OCI-LY7 (cell line): ENCODE measurements at regions not wholly inside any gene's neighbourhood (a gene's known extent, or its start where the extent isn't known, plus 50 kb on each side); places are given as distances from the start of the nearest gene placed in this dataset.

Source experiments
- BruUV-seq: library from RNA; stranded (reverse); fragments of 400-500 nt; replicated peaks from 2 replicates; lab custom pipeline; 2021; lab: Mats Ljungman, UMichigan
- CTCF ChIA-PET: fragments of 300-600 bp; sonication (Branson Sonifier 250); formaldehyde crosslinking; loops from one replicate; lab custom pipeline; 2022; ENCODE audit warnings: antibody characterized with exemption; ENCODE audit not compliant: unreplicated experiment; lab: Charles Lee
- POLR2A ChIA-PET: fragments of 300-600 bp; sonication (Branson Sonifier 250); formaldehyde crosslinking; loops from one replicate; lab custom pipeline; 2022; ENCODE audit warnings: antibody characterized with exemption; lab: Charles Lee
- DNase-seq: peaks from one replicate; pipeline ENCODE4 v3.0.0-alpha.2; 2015; ENCODE audit warnings: low spot score
- H2AFZ ChIP-seq: fragments of 200-600 bp; sonication (generic), shearing (Covaris generic); 2 replicates; pipeline ENCODE4 v1.6.1; 2014; ENCODE audit warnings: mild to moderate bottlenecking, antibody characterized with exemption, low read length, moderate library complexity
- H3K27ac ChIP-seq: fragments of 200-600 bp; sonication (generic); 2 replicates; pipeline ENCODE4 v1.5.1; 2014; ENCODE audit warnings: mixed run types, low read depth, mild to moderate bottlenecking, moderate library complexity, low read length, inconsistent platforms; ENCODE audit not compliant: poor library complexity, severe bottlenecking
- H3K36me3 ChIP-seq: fragments of 200-600 bp; sonication (generic); 2 replicates; pipeline ENCODE4 v1.6.1; 2014; ENCODE audit warnings: mild to moderate bottlenecking, antibody characterized with exemption, low read length, moderate library complexity, mixed read lengths; ENCODE audit not compliant: insufficient read depth
- H3K4me1 ChIP-seq: fragments of 200-600 bp; sonication (generic); 2 replicates; pipeline ENCODE4 v1.5.1; 2014; ENCODE audit warnings: mild to moderate bottlenecking, low read length; ENCODE audit not compliant: insufficient read depth, poor library complexity, severe bottlenecking
- H3K4me2 ChIP-seq: fragments of 200-600 bp; sonication (generic); 2 replicates; pipeline ENCODE4 v1.6.1; 2014; ENCODE audit warnings: mild to moderate bottlenecking, low read length
- H3K4me3 ChIP-seq: fragments of 200-600 bp; sonication (generic); 2 replicates; pipeline ENCODE4 v1.5.1; 2014; ENCODE audit warnings: mild to moderate bottlenecking, low read depth, low read length; ENCODE audit not compliant: poor library complexity, severe bottlenecking
- H3K79me2 ChIP-seq: fragments of 200-600 bp; sonication (generic); 2 replicates; pipeline ENCODE4 v1.6.1; 2016; ENCODE audit warnings: low read depth, mild to moderate bottlenecking, low read length, moderate library complexity, mixed read lengths; ENCODE audit not compliant: insufficient read depth
- H3K9me2 ChIP-seq: fragments of 200-600 bp; sonication (generic); 2 replicates; pipeline ENCODE4 v1.6.1; 2016; ENCODE audit warnings: mild to moderate bottlenecking, low read length, mixed read lengths; ENCODE audit not compliant: insufficient read depth
- H3K9me3 ChIP-seq: fragments of 200-600 bp; sonication (generic); 2 replicates; pipeline ENCODE4 v1.6.1; 2014; ENCODE audit warnings: mild to moderate bottlenecking, mixed run types, low read length, mixed read lengths
- H4K20me1 ChIP-seq: fragments of 200-600 bp; sonication (generic); 2 replicates; pipeline ENCODE4 v1.6.1; 2014; ENCODE audit warnings: mild to moderate bottlenecking, antibody characterized with exemption, low read length, moderate library complexity, mixed read lengths; ENCODE audit not compliant: insufficient read depth
- EZH2phosphoT487 ChIP-seq: fragments of 200-600 bp; sonication (generic); IDR thresholded peaks from 2 replicates; pipeline ENCODE4 v1.6.1; 2018; ENCODE audit warnings: low read depth, borderline replicate concordance, mild to moderate bottlenecking, mixed run types, antibody characterized with exemption, low read length, moderate library complexity, mixed read lengths
- intact Hi-C: fragments of 100-400 bp; cut with micrococcal nuclease; formaldehyde crosslinking; loops from one replicate; pipeline ENCODE4 v1.10.0; 2022; ENCODE audit not compliant: unreplicated experiment
- TF ChIP-seq, protein P1 (sequence below): fragments of 200-600 bp; sonication (generic); conservative IDR thresholded peaks from 2 replicates; pipeline ENCODE4 v1.5.1; 2014; ENCODE audit warnings: mild to moderate bottlenecking, antibody characterized with exemption, low read length, moderate library complexity, mixed read lengths

DNA sequence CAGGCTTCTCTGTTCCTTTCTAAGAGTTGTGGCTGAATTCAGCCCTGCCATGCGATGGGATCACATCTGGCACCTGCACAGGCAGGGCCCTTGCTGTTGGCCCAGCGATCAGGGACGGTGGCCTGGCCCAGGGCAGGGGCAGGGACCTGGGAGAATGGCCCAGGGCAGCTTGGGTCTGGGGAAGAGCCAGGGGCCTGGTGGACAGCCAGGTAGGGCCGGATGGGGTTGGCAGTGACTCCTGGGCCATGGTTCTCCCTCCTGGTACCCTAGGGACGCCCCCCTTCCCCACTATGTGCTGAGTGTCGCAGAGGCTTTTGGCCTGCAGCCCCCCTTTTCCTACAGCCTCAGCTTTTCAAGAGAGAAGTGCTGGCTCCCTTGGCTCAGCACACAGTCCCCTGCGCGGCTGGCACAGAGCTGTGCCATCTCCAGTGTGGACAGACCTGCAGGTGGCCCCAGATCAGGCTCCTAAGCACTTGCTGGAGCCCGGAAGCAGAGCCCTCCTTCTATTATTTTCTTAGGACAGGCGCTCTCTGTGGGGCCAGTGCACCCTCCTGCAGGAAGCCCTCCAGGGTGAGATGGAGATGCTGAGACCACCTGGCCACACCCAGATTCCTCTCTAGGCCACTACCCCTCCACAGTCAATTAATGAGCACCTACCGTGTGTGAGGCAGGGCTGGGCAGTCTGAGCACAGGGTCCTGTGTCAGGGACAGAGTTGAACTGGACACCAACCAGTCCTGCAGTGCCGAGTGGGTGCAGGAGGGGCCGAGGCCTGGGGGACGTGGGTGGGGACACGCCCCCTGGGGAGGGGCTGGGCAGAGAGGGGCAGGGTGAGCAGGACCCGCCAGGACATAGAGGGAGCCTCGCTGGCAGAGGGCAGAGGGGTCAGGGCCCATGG, 267.6 kb downstream of the ADGRD1 start:
- no TSS peak for BruUV-seq
- no peak for DNase-seq
- H3K79me2 ChIP-seq: no peaks in the 10 kb centered on the region
- H3K27ac ChIP-seq: no peak overlapping the region
- H3K9me3 ChIP-seq: no peaks in the 10 kb centered on the region
- H2AFZ ChIP-seq: no peak overlapping the region
- H3K36me3 ChIP-seq: no peaks in the 10 kb centered on the region
- TF ChIP-seq EZH2phosphoT487: no peak
- TF ChIP-seq, protein P1, sequence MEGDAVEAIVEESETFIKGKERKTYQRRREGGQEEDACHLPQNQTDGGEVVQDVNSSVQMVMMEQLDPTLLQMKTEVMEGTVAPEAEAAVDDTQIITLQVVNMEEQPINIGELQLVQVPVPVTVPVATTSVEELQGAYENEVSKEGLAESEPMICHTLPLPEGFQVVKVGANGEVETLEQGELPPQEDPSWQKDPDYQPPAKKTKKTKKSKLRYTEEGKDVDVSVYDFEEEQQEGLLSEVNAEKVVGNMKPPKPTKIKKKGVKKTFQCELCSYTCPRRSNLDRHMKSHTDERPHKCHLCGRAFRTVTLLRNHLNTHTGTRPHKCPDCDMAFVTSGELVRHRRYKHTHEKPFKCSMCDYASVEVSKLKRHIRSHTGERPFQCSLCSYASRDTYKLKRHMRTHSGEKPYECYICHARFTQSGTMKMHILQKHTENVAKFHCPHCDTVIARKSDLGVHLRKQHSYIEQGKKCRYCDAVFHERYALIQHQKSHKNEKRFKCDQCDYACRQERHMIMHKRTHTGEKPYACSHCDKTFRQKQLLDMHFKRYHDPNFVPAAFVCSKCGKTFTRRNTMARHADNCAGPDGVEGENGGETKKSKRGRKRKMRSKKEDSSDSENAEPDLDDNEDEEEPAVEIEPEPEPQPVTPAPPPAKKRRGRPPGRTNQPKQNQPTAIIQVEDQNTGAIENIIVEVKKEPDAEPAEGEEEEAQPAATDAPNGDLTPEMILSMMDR: no peak
- no peaks in the 10 kb centered on the region for H4K20me1 ChIP-seq
- H3K4me3 ChIP-seq: no peak overlapping the region
- H3K4me1 ChIP-seq: no peaks in the 10 kb centered on the region
- H3K9me2 ChIP-seq: no peaks in the 10 kb centered on the region
- intact Hi-C loops: no loop called here
- CTCF ChIA-PET: no interaction called here
- H3K4me2 ChIP-seq: no peak overlapping the region
- POLR2A ChIA-PET: no interaction called here

DNA sequence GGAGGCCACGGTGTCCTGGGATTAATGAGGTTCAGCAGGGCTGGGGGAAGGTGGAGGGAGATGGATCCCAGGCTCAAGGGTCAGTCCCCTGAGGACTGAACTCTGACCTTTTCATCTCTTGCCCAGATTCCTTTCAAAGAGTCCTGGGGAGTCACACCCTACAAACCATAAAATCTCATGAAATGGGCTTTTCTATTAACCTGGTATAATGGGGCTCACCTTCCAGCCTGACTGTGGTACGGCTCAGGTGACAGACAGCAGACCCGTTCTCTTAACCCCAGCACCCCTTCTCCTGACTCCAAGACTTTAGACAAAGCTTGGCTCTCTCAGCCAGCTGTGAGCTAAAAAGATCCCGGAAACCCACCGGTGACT, 268.2 kb downstream of the ADGRD1 start:
- no peak overlapping the region for H2AFZ ChIP-seq
- H4K20me1 ChIP-seq: no peaks in the 10 kb centered on the region
- H3K4me3 ChIP-seq: no peak overlapping the region
- H3K79me2 ChIP-seq: no peaks in the 10 kb centered on the region
- H3K9me2 ChIP-seq: no peaks in the 10 kb centered on the region
- no peaks in the 10 kb centered on the region for H3K9me3 ChIP-seq
- DNase-seq: no peak
- intact Hi-C loops: no loop called here
- ChIA-PET CTCF (no interaction called here), POLR2A (no interaction called here)
- TF ChIP-seq, protein P1: no peak
- no peak for TF ChIP-seq EZH2phosphoT487
- H3K4me2 ChIP-seq: no peak overlapping the region
- no peak overlapping the region for H3K27ac ChIP-seq
- no TSS peak for BruUV-seq
- H3K36me3 ChIP-seq: no peaks in the 10 kb centered on the region
- H3K4me1 ChIP-seq: no peaks in the 10 kb centered on the region
